Cardiac muscle cell (in vitro differentiated cells and primary cell): ENCODE measurements at regions not wholly inside any gene's neighbourhood (a gene's known extent, or its start where the extent isn't known, plus 50 kb on each side); places are given as distances from the start of the nearest gene placed in this dataset.

Experiments
- DNase-seq, 2 donors: peaks; one replicate each; pipeline versions ENCODE4 v3.0.0 to v3.0.0-alpha.2; 2010 to 2017; ENCODE audit warnings: low read depth in 1 of 2, low spot score in 1 of 2
- H3K27ac ChIP-seq: fragments of 200-600 bp; sonication (generic); 2 replicates; pipeline ENCODE4 v1.5.1; 2016
- H3K27me3 ChIP-seq: fragments of 200-600 bp; sonication (generic); 2 replicates; pipeline ENCODE4 v1.6.0; 2016; ENCODE audit warnings: control low read depth
- H3K36me3 ChIP-seq: fragments of 200-600 bp; sonication (generic); 2 replicates; pipeline ENCODE4 v1.5.1; 2016; ENCODE audit warnings: control low read depth
- H3K4me1 ChIP-seq: fragments of 200-600 bp; sonication (generic); 2 replicates; pipeline ENCODE4 v1.8.1; 2017; ENCODE audit warnings: low read depth, mild to moderate bottlenecking, mixed run types
- H3K4me3 ChIP-seq: fragments of 200-600 bp; sonication (generic); 2 replicates; pipeline ENCODE4 v1.5.1; 2016; ENCODE audit warnings: mild to moderate bottlenecking
- H3K9me3 ChIP-seq: fragments of 200-600 bp; sonication (generic); 2 replicates; pipeline ENCODE4 v1.5.1; 2017; ENCODE audit warnings: low read depth, mild to moderate bottlenecking, control low read depth
- TF ChIP-seq, protein P1 (sequence below): IDR thresholded peaks from 2 replicates; pipeline ENCODE4 v1.5.1; 2012; ENCODE audit warnings: low read depth, mild to moderate bottlenecking, low read length

DNA sequence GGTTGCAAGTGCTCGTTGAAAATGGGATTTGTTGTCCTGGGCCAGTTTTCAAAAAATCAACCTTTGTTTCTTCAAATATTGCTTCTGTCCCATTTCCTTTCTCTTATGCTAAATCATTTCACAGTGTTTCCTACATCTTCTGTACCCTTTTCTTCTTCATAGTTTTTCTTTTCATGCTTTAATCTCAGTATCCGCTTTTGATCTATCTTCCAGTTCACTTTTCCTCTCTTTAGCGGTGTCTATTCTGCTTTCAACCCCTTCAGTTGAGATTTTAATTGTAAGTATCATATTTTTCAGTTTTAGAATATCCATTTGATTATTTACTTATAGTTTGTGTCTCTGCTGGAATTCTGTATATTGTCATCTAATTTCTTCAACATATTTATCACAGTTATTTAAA is 311.7 kb upstream of the TPM1 start:
- H3K36me3 ChIP-seq: no peaks in the 10 kb centered on the region
- TF ChIP-seq, protein P1, sequence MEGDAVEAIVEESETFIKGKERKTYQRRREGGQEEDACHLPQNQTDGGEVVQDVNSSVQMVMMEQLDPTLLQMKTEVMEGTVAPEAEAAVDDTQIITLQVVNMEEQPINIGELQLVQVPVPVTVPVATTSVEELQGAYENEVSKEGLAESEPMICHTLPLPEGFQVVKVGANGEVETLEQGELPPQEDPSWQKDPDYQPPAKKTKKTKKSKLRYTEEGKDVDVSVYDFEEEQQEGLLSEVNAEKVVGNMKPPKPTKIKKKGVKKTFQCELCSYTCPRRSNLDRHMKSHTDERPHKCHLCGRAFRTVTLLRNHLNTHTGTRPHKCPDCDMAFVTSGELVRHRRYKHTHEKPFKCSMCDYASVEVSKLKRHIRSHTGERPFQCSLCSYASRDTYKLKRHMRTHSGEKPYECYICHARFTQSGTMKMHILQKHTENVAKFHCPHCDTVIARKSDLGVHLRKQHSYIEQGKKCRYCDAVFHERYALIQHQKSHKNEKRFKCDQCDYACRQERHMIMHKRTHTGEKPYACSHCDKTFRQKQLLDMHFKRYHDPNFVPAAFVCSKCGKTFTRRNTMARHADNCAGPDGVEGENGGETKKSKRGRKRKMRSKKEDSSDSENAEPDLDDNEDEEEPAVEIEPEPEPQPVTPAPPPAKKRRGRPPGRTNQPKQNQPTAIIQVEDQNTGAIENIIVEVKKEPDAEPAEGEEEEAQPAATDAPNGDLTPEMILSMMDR: no peak
- no peaks in the 10 kb centered on the region for H3K4me1 ChIP-seq
- no peak overlapping the region for H3K4me3 ChIP-seq
- no peaks in the 10 kb centered on the region for H3K27me3 ChIP-seq
- no peak overlapping the region for H3K27ac ChIP-seq
- no peaks in the 10 kb centered on the region for H3K9me3 ChIP-seq
- DNase-seq: no peak

DNA sequence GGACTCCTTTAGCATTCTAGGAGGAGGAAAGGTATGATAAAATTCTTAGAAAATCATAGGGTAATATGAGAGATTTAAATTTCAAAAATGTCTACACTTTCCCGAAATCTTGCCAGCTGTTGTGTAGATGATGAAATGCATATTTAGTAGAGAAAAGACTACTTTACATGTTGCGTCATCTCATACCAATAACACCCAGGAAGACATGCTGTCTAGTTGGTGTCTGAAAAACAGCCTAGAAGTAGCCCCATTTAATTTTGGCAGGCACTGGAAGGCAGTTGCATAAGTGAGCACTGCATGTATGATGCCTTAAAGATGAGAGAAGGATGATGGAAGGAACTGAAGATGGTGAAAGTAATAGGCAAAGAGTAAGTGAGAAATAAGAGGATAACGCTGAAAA is 310.5 kb upstream of the TPM1 start:
- no peak overlapping the region for H3K27ac ChIP-seq
- no peaks in the 10 kb centered on the region for H3K27me3 ChIP-seq
- H3K4me3 ChIP-seq: no peak overlapping the region
- DNase-seq: peak in 1 of 2 donors; percentile 59
- TF ChIP-seq, protein P1: no peak
- H3K36me3 ChIP-seq: no peaks in the 10 kb centered on the region
- no peaks in the 10 kb centered on the region for H3K4me1 ChIP-seq
- no peaks in the 10 kb centered on the region for H3K9me3 ChIP-seq

DNA sequence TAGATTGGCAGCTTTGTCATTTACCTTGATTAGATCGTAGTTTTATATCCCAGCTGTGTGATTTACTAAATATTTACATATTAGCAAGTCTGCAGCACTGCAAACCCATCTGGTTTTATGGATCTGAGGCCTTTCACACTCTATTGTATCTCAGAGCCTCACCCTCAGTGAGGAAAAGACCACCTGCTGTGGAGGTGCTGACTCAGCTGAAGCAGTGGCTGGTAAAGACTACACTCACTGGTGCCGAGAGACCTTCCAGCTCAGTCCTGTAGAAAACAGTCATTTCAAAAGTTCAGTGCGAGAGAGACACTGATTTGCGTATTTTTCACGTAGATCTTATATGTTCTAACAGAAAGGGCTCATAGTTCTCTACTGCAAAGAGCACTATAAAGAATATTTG is 307.8 kb upstream of the TPM1 start:
- H3K27me3 ChIP-seq: no peaks in the 10 kb centered on the region
- H3K4me3 ChIP-seq: no peak overlapping the region
- H3K9me3 ChIP-seq: no peaks in the 10 kb centered on the region
- no peak overlapping the region for H3K27ac ChIP-seq
- no peak for DNase-seq
- TF ChIP-seq, protein P1: no peak
- no peaks in the 10 kb centered on the region for H3K36me3 ChIP-seq
- H3K4me1 ChIP-seq: no peaks in the 10 kb centered on the region

DNA sequence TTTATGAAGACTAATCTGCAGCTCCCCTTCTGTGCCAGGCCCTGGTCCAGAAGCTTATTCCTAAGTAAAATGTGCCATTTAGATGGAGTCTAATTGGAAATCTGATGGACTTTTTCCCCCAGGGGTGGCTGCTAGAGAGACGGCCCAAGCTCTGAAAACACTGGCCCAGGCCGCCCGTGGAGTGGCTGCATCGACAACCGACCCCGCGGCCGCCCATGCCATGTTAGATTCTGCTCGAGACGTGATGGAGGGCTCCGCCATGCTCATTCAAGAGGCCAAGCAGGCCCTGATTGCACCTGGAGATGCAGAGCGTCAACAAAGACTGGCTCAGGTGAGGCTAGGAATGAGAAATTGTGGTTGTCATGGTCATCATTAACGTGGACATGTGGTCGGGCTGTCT is 305.8 kb upstream of the TPM1 start:
- Histone ChIP-seq H3K4me3 (no peak overlapping the region), H3K36me3 (no peaks in the 10 kb centered on the region), H3K9me3 (no peaks in the 10 kb centered on the region), H3K27me3 (no peaks in the 10 kb centered on the region), H3K27ac (no peak overlapping the region), H3K4me1 (no peaks in the 10 kb centered on the region)
- TF ChIP-seq, protein P1: no peak
- DNase-seq: no peak

DNA sequence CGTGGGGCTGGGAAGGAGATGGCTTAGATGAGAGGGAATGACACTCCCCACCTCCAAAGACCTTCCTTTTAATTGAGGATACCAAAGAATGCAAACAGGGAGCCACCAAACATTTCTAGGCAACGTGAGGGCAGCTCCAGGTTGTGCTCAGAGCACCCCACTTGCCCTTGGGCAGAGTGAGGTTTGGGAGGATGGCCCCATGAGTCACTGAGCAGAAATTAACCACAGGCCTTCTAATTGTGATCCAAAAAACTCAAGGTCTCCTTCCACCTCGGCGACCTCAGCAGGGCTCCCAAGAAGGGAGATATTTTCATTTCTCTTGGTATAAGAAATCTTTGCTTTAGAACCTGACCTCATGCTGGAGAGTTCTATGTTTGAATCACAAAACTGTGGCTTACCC is 305.0 kb upstream of the TPM1 start:
- H3K4me1 ChIP-seq: no peaks in the 10 kb centered on the region
- TF ChIP-seq, protein P1: no peak
- H3K27ac ChIP-seq: no peak overlapping the region
- no peak for DNase-seq
- no peak overlapping the region for H3K4me3 ChIP-seq
- no peaks in the 10 kb centered on the region for H3K9me3 ChIP-seq
- H3K27me3 ChIP-seq: no peaks in the 10 kb centered on the region
- no peaks in the 10 kb centered on the region for H3K36me3 ChIP-seq

DNA sequence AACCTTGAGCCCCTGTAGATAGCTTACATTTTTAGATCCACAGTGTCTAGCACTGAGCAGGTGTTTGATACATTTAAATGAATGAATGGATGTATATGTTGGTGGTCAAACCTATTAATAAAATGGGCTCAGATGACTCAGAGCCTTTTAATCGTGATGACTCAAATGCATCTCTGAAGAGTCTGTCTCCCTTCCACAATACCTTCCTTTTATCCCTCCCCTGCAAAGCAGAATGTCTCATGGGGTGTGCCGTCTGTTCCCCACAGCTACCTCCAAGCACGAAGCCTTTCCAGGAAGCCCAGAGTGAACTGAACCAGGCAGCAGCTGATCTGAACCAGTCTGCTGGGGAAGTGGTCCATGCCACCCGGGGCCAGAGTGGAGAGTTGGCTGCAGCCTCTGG is 303.5 kb upstream of the TPM1 start:
- H3K36me3 ChIP-seq: no peaks in the 10 kb centered on the region
- no peak for DNase-seq
- H3K4me1 ChIP-seq: no peaks in the 10 kb centered on the region

More for the DNA sequence above, 303.5 kb upstream of the TPM1 start:
- H3K27me3 ChIP-seq: no peaks in the 10 kb centered on the region
- no peak overlapping the region for H3K4me3 ChIP-seq
- H3K27ac ChIP-seq: no peak overlapping the region
- TF ChIP-seq, protein P1: no peak
- H3K9me3 ChIP-seq: no peaks in the 10 kb centered on the region
